Stomach (tissue), 8 donors: ENCODE measurements at regions not wholly inside any gene's neighbourhood (a gene's known extent, or its start where the extent isn't known, plus 50 kb on each side); places are given as distances from the start of the nearest gene placed in this dataset.
"Not testable (repeated sequence)": the region's sequence is repeated elsewhere in the genome, so short reads cannot be mapped to it uniquely, and the experiment has no call there.

ENCODE experiments used
- DNase-seq, 2 donors: peaks; one replicate each; pipeline versions ENCODE4 v3.0.0 to v3.0.0-alpha.2; 2013 to 2019
- H3K27ac ChIP-seq, 5 donors: fragments of 200-600 bp in 4 of 5; sonication (generic) in 4 of 5; one replicate each; pipeline ENCODE4 v1.5.1; 2013 to 2019; ENCODE audit warnings: mild to moderate bottlenecking in 1 of 5, moderate library complexity in 1 of 5
- H3K27me3 ChIP-seq, 3 donors: fragments of 200-600 bp; sonication (generic); one replicate each; pipeline ENCODE4 v1.5.1; 2017 to 2019; ENCODE audit warnings: mixed run types in 1 of 3
- H3K36me3 ChIP-seq, 4 donors: fragments of 200-600 bp; sonication (generic); 1 replicate in 3 of 4; 2 replicates in 1 of 4; pipeline ENCODE4 v1.5.1; 2016 to 2019
- H3K4me1 ChIP-seq, 4 donors: fragments of 200-600 bp; sonication (generic); one replicate each; pipeline ENCODE4 v1.5.1; 2016 to 2019
- H3K4me3 ChIP-seq, 4 donors: fragments of 200-600 bp; sonication (generic) in 3 of 4; one replicate each; pipeline ENCODE4 v1.5.1; 2016 to 2019; ENCODE audit warnings: mild to moderate bottlenecking in 1 of 4
- H3K9me3 ChIP-seq, 4 donors: fragments of 200-600 bp; sonication (generic); one replicate each; pipeline ENCODE4 v1.5.1; 2016 to 2019
- CTCF ChIP-seq, 7 experiments: fragments of 450-650 bp in 4 of 7; fragments of 200-600 bp in 3 of 7; sonication (generic) in 3 of 7; IDR thresholded peaks; one replicate each; pipeline ENCODE4 v1.5.1; 2016 to 2019; ENCODE audit warnings: antibody characterized with exemption in 7 of 7, control low read depth in 2 of 7, mild to moderate bottlenecking in 1 of 7
- EP300 ChIP-seq: sonication (generic); formaldehyde crosslinking; IDR thresholded peaks from one replicate; pipeline ENCODE4 v1.6.1; 2017; ENCODE audit warnings: antibody characterized with exemption
- POLR2A ChIP-seq, 4 donors: fragments of 450-650 bp; IDR thresholded peaks; one replicate each; pipeline ENCODE4 v1.6.1; 2016; ENCODE audit warnings: antibody characterized with exemption in 4 of 4, control low read depth in 2 of 4, mild to moderate bottlenecking in 1 of 4, moderate library complexity in 1 of 4
- POLR2AphosphoS5 ChIP-seq, 3 donors: sonication (generic); formaldehyde crosslinking; IDR thresholded peaks; one replicate each; pipeline ENCODE4 v1.6.1; 2016; ENCODE audit warnings: antibody characterized with exemption in 3 of 3
- WGBS, 5 donors: extraction: QIAGEN DNeasy Blood & Tissue Kit in 3 of 5; methylation state at CpG; one replicate each; pipeline versions ENCODE4 v1.1.5 to v1.1.7; 2013 to 2018; 5-methylcytosine and 5-hydroxymethylcytosine counted together
- intact Hi-C: fragments of 100-400 bp; cut with DNase I; formaldehyde crosslinking; loops from one replicate; pipeline ENCODE4 v1.15.1; 2023; ENCODE audit warnings: low total_unique reads
- donor health status: healthy with polysubstance abuse.
- donor health status: Bipolar disorder and iron deficiency.
- donor health status: healthy.

DNA sequence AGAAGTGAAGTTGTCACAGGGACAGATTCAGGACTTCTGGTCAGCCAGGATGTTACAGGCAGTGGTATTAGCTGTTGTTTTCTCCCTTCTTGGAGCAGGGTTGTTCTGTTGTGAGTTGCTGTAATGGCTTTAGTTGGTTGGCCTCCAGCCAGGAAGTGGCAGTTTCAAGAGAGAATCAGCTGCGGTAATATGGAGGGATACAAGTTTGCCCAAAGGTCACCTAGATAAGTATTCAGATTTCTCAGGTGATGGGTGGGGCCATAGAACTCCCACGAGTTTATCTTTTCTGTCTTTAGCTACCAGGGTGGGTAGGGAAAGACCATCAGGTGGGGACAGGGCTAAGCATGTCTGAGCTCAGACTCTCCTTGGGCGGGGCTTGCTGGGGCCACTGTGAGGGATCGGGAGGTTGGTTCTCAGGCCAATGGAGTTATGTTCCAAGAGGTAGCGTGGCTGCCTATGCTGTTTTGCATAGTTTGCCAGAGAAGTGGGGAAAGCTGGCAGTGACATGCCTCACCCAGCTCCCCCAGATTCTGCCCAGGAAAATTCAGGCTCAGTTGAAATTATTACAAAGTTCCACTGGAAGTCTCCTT is 640.4 kb upstream of the CHAC2 start:
- peak in 1 of 2 donors; percentile 31 for DNase-seq
- H3K27ac ChIP-seq = no peak overlapping the region

DNA sequence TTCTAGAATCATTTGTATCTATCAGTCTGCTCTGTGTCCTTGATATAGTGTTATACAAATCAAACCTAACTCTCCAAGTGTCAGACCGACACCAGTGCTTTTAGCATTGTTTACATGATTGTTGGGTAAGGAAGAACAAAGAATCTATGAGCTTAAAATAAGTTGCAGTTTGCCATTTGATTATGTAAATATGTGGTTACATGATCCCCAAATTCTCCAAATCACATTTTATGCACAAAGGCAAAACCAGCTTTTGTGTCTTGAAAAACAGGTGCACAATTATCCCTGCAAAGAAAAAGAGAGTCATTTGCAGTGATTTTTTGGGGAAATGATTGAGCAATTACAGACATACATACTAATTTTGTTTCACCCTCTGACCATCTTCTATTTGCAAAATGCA is 652.6 kb upstream of the CHAC2 start:
- Histone ChIP-seq H3K4me1 (no peaks in the 10 kb centered on the region), H3K36me3 (no peaks in the 10 kb centered on the region), H3K27ac (no peak overlapping the region), H3K9me3 (peaks cover 0 to 4% (median 0%) of the 10 kb centered on the region in 4 donors), H3K4me3 (no peak overlapping the region), H3K27me3 (no peaks in the 10 kb centered on the region)
- intact Hi-C loops = no loop called here
- DNase-seq = no peak
- WGBS, 5 donors = 53 to 62% (median 57%) methylated on average over 1 of the region's 1 CpG
- TF ChIP-seq POLR2A (IDR thresholded peaks at IDR 0.05) = no peak
- TF ChIP-seq POLR2AphosphoS5 (IDR thresholded peaks at IDR 0.05) = no peak
- no peak for TF ChIP-seq EP300
- no peak for TF ChIP-seq CTCF (IDR thresholded peaks at IDR 0.05)

More for the DNA sequence above, 640.4 kb upstream of the CHAC2 start:
- no peaks in the 10 kb centered on the region for H3K9me3 ChIP-seq
- H3K27me3 ChIP-seq = no peaks in the 10 kb centered on the region
- H3K4me1 ChIP-seq = no peaks in the 10 kb centered on the region
- TF ChIP-seq CTCF (IDR thresholded peaks at IDR 0.05) (no peak), POLR2A (IDR thresholded peaks at IDR 0.05) (no peak), POLR2AphosphoS5 (IDR thresholded peaks at IDR 0.05) (no peak), EP300 (no peak)
- no peak overlapping the region for H3K4me3 ChIP-seq
- no peaks in the 10 kb centered on the region for H3K36me3 ChIP-seq
- 52 to 58% (median 56%) methylated on average over 5 of the region's 5 CpGs for WGBS, 5 donors
- intact Hi-C loops = no loop called here

DNA sequence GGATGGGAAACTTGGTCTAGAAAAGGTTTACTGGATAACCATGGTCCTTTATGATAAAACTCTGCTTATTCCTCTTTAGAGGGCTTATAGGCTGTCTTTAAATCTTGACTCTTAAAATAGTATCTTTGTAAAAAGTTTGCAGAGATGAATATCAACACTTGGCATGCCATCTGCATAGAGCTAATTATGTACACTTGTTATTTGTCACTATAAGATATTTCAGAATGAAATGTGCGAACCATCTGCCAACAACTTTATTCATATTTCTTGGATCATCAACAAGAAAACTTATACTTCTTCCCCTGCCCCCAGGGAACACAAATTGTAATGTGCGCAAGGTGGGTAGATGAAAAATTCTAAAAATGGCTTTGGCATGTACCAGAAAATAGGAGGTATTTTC is 653.0 kb upstream of the CHAC2 start:
- Histone ChIP-seq H3K36me3 (no peaks in the 10 kb centered on the region), H3K27ac (no peak overlapping the region), H3K4me3 (no peak overlapping the region), H3K27me3 (no peaks in the 10 kb centered on the region), H3K4me1 (no peaks in the 10 kb centered on the region), H3K9me3 (peaks cover 0 to 4% (median 0%) of the 10 kb centered on the region in 4 donors)
- intact Hi-C loops = no loop called here
- no peak for DNase-seq
- 84 to 96% (median 88%) methylated on average over 2 of the region's 2 CpGs for WGBS, 5 donors
- TF ChIP-seq EP300 = no peak
- TF ChIP-seq CTCF (IDR thresholded peaks at IDR 0.05) = no peak
- no peak for TF ChIP-seq POLR2AphosphoS5 (IDR thresholded peaks at IDR 0.05)
- no peak for TF ChIP-seq POLR2A (IDR thresholded peaks at IDR 0.05)

DNA sequence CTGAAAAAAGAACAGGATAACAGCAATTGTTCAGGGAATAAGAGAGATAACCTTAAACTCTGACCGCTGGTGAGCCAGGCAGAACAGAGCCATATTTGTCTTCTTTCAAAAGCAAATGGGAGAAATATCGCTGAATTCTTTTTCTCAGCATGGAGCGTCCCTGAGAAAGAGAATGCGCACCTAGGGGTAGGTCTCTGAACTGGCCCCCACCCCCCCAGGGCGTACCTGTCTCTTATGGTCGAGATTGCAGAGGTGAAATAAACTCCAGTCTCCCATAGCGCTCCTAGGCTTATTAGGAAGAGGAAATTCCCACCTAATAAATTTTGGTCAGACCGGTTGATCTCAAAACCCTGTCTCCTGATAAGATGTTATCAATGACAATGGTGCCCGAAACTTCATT is 655.2 kb upstream of the CHAC2 start:
- intact Hi-C loops, DNase-seq, H3K27me3 ChIP-seq, H3K27ac ChIP-seq, H3K9me3 ChIP-seq, H3K4me3 ChIP-seq, H3K4me1 ChIP-seq, H3K36me3 ChIP-seq: not testable (repeated sequence)
- WGBS, 5 donors = 61 to 74% (median 70%) methylated on average over 9 of the region's 9 CpGs

DNA sequence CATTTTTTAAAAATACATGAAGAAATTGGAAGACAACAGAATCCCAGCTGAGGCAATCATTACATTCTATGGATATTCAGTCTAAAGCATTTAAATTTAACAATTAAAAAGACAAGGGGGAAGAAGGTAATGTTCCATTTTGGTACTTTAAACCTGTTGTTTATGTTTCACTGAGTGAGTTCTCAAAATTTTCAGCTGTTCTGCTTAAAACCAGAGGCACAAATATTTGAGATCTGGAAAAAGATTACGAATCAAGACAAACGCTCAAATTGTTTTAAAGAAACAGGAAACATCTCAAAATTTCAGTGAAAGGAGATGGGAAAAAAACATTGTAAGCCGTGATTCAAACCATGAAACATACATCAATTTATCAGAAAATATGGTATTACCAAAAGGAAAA is 656.2 kb upstream of the CHAC2 start:
- Histone ChIP-seq H3K27me3 (no peaks in the 10 kb centered on the region), H3K9me3 (peaks cover 0 to 4% (median 0%) of the 10 kb centered on the region in 4 donors), H3K27ac (no peak overlapping the region), H3K36me3 (no peaks in the 10 kb centered on the region), H3K4me3 (no peak overlapping the region), H3K4me1 (no peaks in the 10 kb centered on the region)
- 36 to 60% (median 46%) methylated on average over 3 of the region's 3 CpGs for WGBS, 5 donors
- TF ChIP-seq POLR2AphosphoS5 (IDR thresholded peaks at IDR 0.05) (no peak), EP300 (no peak), POLR2A (IDR thresholded peaks at IDR 0.05) (no peak), CTCF (IDR thresholded peaks at IDR 0.05) (no peak)
- intact Hi-C loops = no loop called here
- DNase-seq = no peak
